IPS-15b (cell line): ENCODE measurements at regions not wholly inside any gene's neighbourhood (a gene's known extent, or its start where the extent isn't known, plus 50 kb on each side); places are given as distances from the start of the nearest gene placed in this dataset.
A peak's percentile ranks its signal among the peaks of the same experiment; 100 is the strongest.

Source experiments
- H3K27me3 ChIP-seq: one replicate; pipeline ENCODE4 v1.6.1; 2013; ENCODE audit warnings: low read length; ENCODE audit not compliant: control insufficient read depth, insufficient read depth
- H3K36me3 ChIP-seq: one replicate; pipeline ENCODE4 v1.6.1; 2013; ENCODE audit warnings: low read length; ENCODE audit not compliant: control insufficient read depth, insufficient read depth
- H3K4me1 ChIP-seq: one replicate; pipeline ENCODE4 v1.6.1; 2013; ENCODE audit warnings: mild to moderate bottlenecking, low read length; ENCODE audit not compliant: control insufficient read depth, insufficient read depth
- H3K4me3 ChIP-seq: one replicate; pipeline ENCODE4 v1.5.1; 2013; ENCODE audit warnings: low read depth, low read length
- H3K9ac ChIP-seq: one replicate; pipeline ENCODE4 v1.6.1; 2013; ENCODE audit warnings: low read depth, mild to moderate bottlenecking, low read length
- H3K9me3 ChIP-seq: one replicate; pipeline ENCODE4 v1.6.1; 2013; ENCODE audit warnings: mild to moderate bottlenecking, low read length; ENCODE audit not compliant: control insufficient read depth, insufficient read depth

GRCh38 chr2:217512259-217512658 is 490.5 kb downstream of the TNS1 start:
- H3K27me3 ChIP-seq, result no peaks in the 10 kb centered on the region
- peaks cover 4% of the 10 kb centered on the region for H3K4me1 ChIP-seq
- no peak overlapping the region for H3K9ac ChIP-seq
- no peak overlapping the region for H3K4me3 ChIP-seq
- no peaks in the 10 kb centered on the region for H3K9me3 ChIP-seq
- no peaks in the 10 kb centered on the region for H3K36me3 ChIP-seq

GRCh38 chr2:217511850-217512249 is 490.9 kb downstream of the TNS1 start:
- no peaks in the 10 kb centered on the region for H3K9me3 ChIP-seq
- no peaks in the 10 kb centered on the region for H3K36me3 ChIP-seq
- no peaks in the 10 kb centered on the region for H3K27me3 ChIP-seq
- H3K4me3 ChIP-seq, result no peak overlapping the region
- no peak overlapping the region for H3K9ac ChIP-seq
- peaks cover 4% of the 10 kb centered on the region for H3K4me1 ChIP-seq

GRCh38 chr2:217510771-217511291 is 492.0 kb downstream of the TNS1 start:
- Histone ChIP-seq H3K4me3 (peak overlapping the region; percentile 27), H3K9ac (peak overlapping the region; percentile 13), H3K27me3 (no peaks in the 10 kb centered on the region), H3K9me3 (no peaks in the 10 kb centered on the region), H3K4me1 (peaks cover 4% of the 10 kb centered on the region), H3K36me3 (no peaks in the 10 kb centered on the region)

GRCh38 chr2:217505303-217505702 is 497.5 kb downstream of the TNS1 start:
- Histone ChIP-seq H3K9me3 (no peaks in the 10 kb centered on the region), H3K27me3 (no peaks in the 10 kb centered on the region), H3K4me1 (no peaks in the 10 kb centered on the region), H3K36me3 (no peaks in the 10 kb centered on the region), H3K9ac (no peak overlapping the region), H3K4me3 (no peak overlapping the region)

GRCh38 chr2:217501887-217502286 is 500.9 kb downstream of the TNS1 start:
- H3K9me3 ChIP-seq, result no peaks in the 10 kb centered on the region
- H3K9ac ChIP-seq, result no peak overlapping the region
- H3K27me3 ChIP-seq, result no peaks in the 10 kb centered on the region
- H3K4me3 ChIP-seq, result no peak overlapping the region
- H3K4me1 ChIP-seq, result no peaks in the 10 kb centered on the region
- no peaks in the 10 kb centered on the region for H3K36me3 ChIP-seq

GRCh38 chr2:217497843-217498377 is 504.9 kb downstream of the TNS1 start:
- H3K27me3 ChIP-seq, result no peaks in the 10 kb centered on the region

GRCh38 chr2:217494557-217494956 is 508.2 kb downstream of the TNS1 start:
- Histone ChIP-seq H3K9me3 (no peaks in the 10 kb centered on the region), H3K4me1 (peaks cover 5% of the 10 kb centered on the region), H3K36me3 (no peaks in the 10 kb centered on the region), H3K4me3 (no peak overlapping the region), H3K27me3 (peaks cover 9% of the 10 kb centered on the region), H3K9ac (no peak overlapping the region)

More at GRCh38 chr2:217497843-217498377, 504.9 kb downstream of the TNS1 start:
- Histone ChIP-seq H3K9me3 (no peaks in the 10 kb centered on the region), H3K36me3 (no peaks in the 10 kb centered on the region), H3K4me3 (no peak overlapping the region), H3K9ac (no peak overlapping the region), H3K4me1 (no peaks in the 10 kb centered on the region)

- Histone ChIP-seq H3K9me3 (no peaks in the 10 kb centered on the region), H3K4me3 (no peak overlapping the region), H3K4me1 (peaks cover 8% of the 10 kb centered on the region), H3K9ac (no peak overlapping the region), H3K27me3 (peaks cover 9% of the 10 kb centered on the region), H3K36me3 (no peaks in the 10 kb centered on the region)
Measured at GRCh38 chr2:217491271-217491670, 511.5 kb downstream of the TNS1 start.

- Histone ChIP-seq H3K36me3 (no peaks in the 10 kb centered on the region), H3K9me3 (no peaks in the 10 kb centered on the region), H3K27me3 (peaks cover 9% of the 10 kb centered on the region), H3K4me3 (no peak overlapping the region), H3K9ac (no peak overlapping the region), H3K4me1 (peaks cover 8% of the 10 kb centered on the region)
Measured at GRCh38 chr2:217489145-217489960, 513.4 kb downstream of the TNS1 start.

- H3K9me3 ChIP-seq, result no peaks in the 10 kb centered on the region
- H3K36me3 ChIP-seq, result no peaks in the 10 kb centered on the region
- no peak overlapping the region for H3K4me3 ChIP-seq
- no peaks in the 10 kb centered on the region for H3K27me3 ChIP-seq
- H3K4me1 ChIP-seq, result peaks cover 7% of the 10 kb centered on the region
- H3K9ac ChIP-seq, result no peak overlapping the region
Measured at GRCh38 chr2:217484046-217484445, 518.7 kb downstream of the TNS1 start.

- Histone ChIP-seq H3K9me3 (no peaks in the 10 kb centered on the region), H3K4me3 (no peak overlapping the region), H3K27me3 (no peaks in the 10 kb centered on the region), H3K4me1 (peaks cover 14% of the 10 kb centered on the region), H3K9ac (no peak overlapping the region), H3K36me3 (no peaks in the 10 kb centered on the region)
Measured at GRCh38 chr2:217482056-217482710, 520.6 kb downstream of the TNS1 start.
